ENCODE measurements at regions not wholly inside any gene's neighbourhood (a gene's known extent, or its start where the extent isn't known, plus 50 kb on each side); places are given as distances from the start of the nearest gene placed in this dataset.
"Not testable (repeated sequence)": the region's sequence is repeated elsewhere in the genome, so short reads cannot be mapped to it uniquely, and the experiment has no call there.

DNA sequence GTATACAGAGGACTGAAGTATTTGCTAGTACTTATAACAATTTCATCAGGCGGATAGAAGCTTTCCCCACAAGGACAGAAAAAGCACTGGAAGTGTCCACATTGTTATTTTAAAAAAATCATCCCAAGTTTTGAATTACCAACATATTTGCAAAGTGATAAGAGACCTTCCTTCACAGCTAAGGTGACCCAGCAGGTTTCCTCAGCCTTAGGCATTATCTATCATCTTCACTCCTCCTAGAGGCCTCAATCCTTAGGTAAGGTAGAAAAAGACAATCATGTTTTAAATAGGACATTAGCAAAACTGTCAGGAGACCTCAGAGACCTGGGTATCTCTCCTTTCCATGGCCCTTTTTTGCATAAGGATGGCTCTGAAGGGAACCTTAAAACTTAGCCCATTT is 72.5 kb upstream of the CHD6 start:
- Mint-ChIP-seq H3K4me3 (no peak overlapping the region), H3K27me3 (peaks cover 9% of the 10 kb centered on the region), H3K27ac (no peak overlapping the region), H3K9me3 (no peaks in the 10 kb centered on the region), H3K4me1 (peaks cover 15% of the 10 kb centered on the region), H3K36me3 (ENCODE audit: low read depth) (peaks cover 10% of the 10 kb centered on the region)
- DNase-seq: no peak
- ChIA-PET POLR2A (no interaction called here), CTCF (no interaction called here)
- intact Hi-C loops (cut with micrococcal nuclease): loop anchor here (10.0 kb wide), 1 partner anchor 376 kb away; the partner anchor contains the start of gene ZHX3
- ATAC-seq (ENCODE audit: low read depth): no peak
- TF ChIP-seq, protein P1, sequence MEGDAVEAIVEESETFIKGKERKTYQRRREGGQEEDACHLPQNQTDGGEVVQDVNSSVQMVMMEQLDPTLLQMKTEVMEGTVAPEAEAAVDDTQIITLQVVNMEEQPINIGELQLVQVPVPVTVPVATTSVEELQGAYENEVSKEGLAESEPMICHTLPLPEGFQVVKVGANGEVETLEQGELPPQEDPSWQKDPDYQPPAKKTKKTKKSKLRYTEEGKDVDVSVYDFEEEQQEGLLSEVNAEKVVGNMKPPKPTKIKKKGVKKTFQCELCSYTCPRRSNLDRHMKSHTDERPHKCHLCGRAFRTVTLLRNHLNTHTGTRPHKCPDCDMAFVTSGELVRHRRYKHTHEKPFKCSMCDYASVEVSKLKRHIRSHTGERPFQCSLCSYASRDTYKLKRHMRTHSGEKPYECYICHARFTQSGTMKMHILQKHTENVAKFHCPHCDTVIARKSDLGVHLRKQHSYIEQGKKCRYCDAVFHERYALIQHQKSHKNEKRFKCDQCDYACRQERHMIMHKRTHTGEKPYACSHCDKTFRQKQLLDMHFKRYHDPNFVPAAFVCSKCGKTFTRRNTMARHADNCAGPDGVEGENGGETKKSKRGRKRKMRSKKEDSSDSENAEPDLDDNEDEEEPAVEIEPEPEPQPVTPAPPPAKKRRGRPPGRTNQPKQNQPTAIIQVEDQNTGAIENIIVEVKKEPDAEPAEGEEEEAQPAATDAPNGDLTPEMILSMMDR (IDR thresholded peaks at IDR 0.05): no peak

DNA sequence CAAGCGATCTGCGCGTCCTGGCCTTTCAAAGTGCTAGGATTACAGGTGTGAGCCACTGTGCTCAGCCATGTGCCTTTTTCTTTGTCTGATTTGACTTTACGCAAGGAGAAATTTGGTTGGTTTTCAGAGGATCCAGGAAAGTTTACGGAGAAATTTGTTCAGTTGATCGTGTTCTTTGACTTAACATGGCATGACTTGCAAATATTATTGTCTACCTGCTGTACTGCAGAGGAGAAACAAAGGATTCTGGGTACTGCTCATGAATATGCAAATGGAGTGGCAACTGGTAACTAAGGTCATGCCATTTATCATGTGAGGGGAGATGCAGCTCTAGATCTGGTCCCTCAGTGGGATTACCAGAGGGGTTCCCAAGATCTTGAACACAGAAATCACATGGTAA is 68.8 kb upstream of the CHD6 start:
- Mint-ChIP-seq H3K4me3 (no peak overlapping the region), H3K4me1 (no peaks in the 10 kb centered on the region), H3K36me3 (ENCODE audit: low read depth) (no peaks in the 10 kb centered on the region), H3K9me3 (no peaks in the 10 kb centered on the region), H3K27ac (no peak overlapping the region), H3K27me3 (peaks cover 9% of the 10 kb centered on the region)
- intact Hi-C loops (cut with micrococcal nuclease): no loop called here
- TF ChIP-seq, protein P1 (IDR thresholded peaks at IDR 0.05): no peak
- no peak for DNase-seq
- ChIA-PET POLR2A (no interaction called here), CTCF (no interaction called here)
- ATAC-seq (ENCODE audit: low read depth): no peak

DNA sequence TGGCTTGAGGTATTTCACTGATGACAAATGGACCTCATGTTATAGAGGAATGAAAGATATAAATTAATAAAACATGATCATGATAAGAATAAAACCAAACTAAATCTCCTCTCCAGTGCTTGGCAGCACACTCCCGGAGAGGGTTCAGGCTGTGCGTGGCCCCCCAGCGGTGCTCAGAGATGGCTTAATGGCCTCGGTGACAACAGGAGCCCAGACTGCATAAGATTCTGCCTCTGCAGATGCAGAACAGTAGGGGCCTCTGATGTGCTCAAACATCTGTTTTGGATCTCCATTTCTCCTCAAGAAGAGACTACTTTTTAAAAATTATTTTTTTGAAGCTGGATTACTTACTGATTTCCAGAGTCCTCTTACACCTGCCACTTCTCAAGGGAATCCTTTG is 67.0 kb upstream of the CHD6 start:
- H3K27me3 Mint-ChIP-seq; H3K27ac Mint-ChIP-seq; intact Hi-C loops (cut with micrococcal nuclease); H3K9me3 Mint-ChIP-seq; H3K4me3 Mint-ChIP-seq; POLR2A ChIA-PET; ATAC-seq (ENCODE audit: low read depth); DNase-seq; H3K4me1 Mint-ChIP-seq; CTCF ChIA-PET; H3K36me3 Mint-ChIP-seq (ENCODE audit: low read depth): not testable (repeated sequence)

DNA sequence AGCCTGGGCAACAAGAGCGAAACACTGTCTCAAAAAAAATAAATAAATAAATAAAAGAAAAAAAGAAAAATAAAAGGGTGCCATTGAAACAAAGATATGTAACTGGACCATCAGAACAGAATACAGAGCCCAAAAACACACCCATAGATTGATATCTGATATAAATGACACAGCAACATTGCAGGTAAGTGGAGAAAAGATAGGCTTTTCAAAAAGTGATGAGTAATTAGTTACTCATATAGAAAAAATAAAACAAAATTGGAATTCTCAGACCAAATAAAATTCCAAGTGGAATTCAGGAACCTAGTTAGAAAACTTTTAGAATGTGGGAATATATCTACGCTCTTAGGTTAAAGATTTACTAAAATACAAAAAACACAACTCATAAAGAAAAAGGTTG is 60.6 kb upstream of the CHD6 start:
- no peak overlapping the region for H3K4me3 Mint-ChIP-seq
- H3K9me3 Mint-ChIP-seq: no peaks in the 10 kb centered on the region
- H3K27ac Mint-ChIP-seq: no peak overlapping the region
- TF ChIP-seq, protein P1 (IDR thresholded peaks at IDR 0.05): no peak
- POLR2A ChIA-PET: no interaction called here
- CTCF ChIA-PET: no interaction called here
- intact Hi-C loops (cut with micrococcal nuclease): no loop called here
- H3K27me3 Mint-ChIP-seq: peaks cover 16% of the 10 kb centered on the region
- no peak for ATAC-seq (ENCODE audit: low read depth)
- H3K4me1 Mint-ChIP-seq: peaks cover 3% of the 10 kb centered on the region
- H3K36me3 Mint-ChIP-seq (ENCODE audit: low read depth): no peaks in the 10 kb centered on the region
- no peak for DNase-seq

DNA sequence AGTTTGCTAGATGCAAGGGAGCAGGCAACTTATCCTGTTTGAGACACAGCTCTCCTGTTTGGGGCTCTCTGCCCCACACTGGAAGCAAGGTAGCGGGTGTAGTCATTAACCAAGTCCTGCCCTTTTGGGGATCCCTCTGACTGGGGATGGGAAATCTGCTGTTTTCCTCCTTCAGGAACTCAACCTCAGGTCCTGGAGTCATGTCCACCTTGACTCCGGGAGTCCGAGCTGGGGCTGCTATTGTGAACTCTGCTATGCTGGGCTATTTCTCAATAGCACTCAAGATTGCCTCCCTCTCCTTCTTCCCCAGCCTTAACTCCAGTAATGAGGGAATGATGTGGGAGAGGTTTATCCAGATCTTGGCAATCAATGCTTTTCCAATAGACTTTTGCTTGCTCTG is 54.1 kb upstream of the CHD6 start:
- CTCF ChIA-PET: no interaction called here
- H3K36me3 Mint-ChIP-seq (ENCODE audit: low read depth): no peaks in the 10 kb centered on the region
- DNase-seq: no peak
- peaks cover 25% of the 10 kb centered on the region for H3K27me3 Mint-ChIP-seq
- POLR2A ChIA-PET: interaction anchor here (4.1 kb wide), 1 partner anchor 20 kb away, joined by 20 read pairs; no protein-coding TSS in a partner anchor
- H3K9me3 Mint-ChIP-seq: no peaks in the 10 kb centered on the region
- intact Hi-C loops (cut with micrococcal nuclease): no loop called here
- H3K4me1 Mint-ChIP-seq: peaks cover 15% of the 10 kb centered on the region
- ATAC-seq (ENCODE audit: low read depth): no peak
- TF ChIP-seq, protein P1 (IDR thresholded peaks at IDR 0.05): no peak
- H3K4me3 Mint-ChIP-seq: no peak overlapping the region
- H3K27ac Mint-ChIP-seq: no peak overlapping the region

DNA sequence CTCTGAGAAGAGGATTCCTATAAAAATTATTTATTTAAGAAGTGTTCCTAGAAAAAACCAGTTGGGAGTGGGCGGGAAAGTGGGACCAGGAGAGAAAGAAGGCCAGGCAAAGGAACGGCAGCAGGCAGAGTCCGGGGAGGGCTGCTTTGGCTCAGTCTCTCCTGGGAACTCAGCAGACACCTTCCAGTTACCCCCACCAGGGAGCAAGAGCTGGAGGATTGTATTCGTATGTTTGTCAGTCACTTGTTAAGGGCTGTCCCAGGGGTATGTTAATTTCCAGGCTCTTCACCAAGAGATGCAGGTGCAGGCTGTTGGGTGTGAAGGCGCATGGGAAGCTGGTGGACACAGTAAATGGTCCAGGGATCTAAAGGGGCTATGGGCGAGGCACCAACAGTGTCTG is 53.0 kb upstream of the CHD6 start:
- no peak for DNase-seq
- Mint-ChIP-seq H3K4me1 (peaks cover 15% of the 10 kb centered on the region), H3K4me3 (no peak overlapping the region), H3K27me3 (peaks cover 19% of the 10 kb centered on the region), H3K9me3 (no peaks in the 10 kb centered on the region), H3K27ac (no peak overlapping the region), H3K36me3 (ENCODE audit: low read depth) (no peaks in the 10 kb centered on the region)
- ATAC-seq (ENCODE audit: low read depth): no peak
- ChIA-PET CTCF (no interaction called here), POLR2A (interaction anchor here (4.1 kb wide), 1 partner anchor 22 kb away, joined by 20 read pairs; no protein-coding TSS in a partner anchor)
- intact Hi-C loops (cut with micrococcal nuclease): no loop called here
- TF ChIP-seq, protein P1 (IDR thresholded peaks at IDR 0.05): no peak

Data from activated B cell treated with CpG ODN at 0.5 μM for 24 hours (primary cell).